ENCODE measurements at regions not wholly inside any gene's neighbourhood (a gene's known extent, or its start where the extent isn't known, plus 50 kb on each side); places are given as distances from the start of the nearest gene placed in this dataset.

DNA sequence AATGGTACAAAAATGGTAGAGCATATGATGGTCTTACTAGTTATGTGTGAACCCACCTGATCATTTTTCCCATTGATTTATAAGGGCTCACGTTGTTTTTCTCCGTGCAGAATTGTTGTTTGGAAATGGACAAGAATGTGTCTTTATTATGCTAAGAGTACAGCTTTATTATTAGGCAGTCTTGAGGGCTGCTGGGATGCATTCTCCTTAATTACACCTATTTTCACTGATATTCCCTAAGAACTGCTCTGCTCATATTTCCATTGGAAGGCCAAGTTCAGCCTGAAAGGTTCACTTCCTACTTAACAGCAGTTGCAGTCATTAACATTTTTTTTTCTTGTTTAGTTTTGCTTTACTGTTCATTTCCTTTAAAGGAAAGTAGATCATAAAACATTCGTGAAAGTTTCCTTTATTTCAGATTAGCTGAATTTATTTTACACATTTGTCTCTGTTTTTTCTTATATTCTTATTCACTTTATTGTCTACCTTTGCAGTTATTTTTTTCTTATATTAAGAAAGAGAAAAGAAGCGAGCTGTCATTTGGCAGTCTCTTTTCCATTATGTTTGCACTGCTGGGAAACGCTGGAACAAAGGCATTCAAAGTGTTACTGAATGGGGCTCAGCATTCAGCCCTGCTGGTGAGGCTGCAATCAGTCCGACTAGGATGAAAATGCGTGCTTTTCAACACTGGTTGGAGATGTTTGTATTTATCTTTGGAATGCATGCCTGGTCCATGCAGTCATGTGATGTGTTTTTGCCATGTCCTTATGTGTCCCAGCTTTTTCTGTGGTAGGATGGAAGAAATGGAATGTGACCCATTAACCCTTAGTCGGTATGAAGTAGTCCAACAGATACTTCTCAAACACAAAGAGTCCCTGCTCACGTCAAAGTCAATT, 602.7 kb upstream of the ZNF608 start:
- DNase-seq: no peak

DNA sequence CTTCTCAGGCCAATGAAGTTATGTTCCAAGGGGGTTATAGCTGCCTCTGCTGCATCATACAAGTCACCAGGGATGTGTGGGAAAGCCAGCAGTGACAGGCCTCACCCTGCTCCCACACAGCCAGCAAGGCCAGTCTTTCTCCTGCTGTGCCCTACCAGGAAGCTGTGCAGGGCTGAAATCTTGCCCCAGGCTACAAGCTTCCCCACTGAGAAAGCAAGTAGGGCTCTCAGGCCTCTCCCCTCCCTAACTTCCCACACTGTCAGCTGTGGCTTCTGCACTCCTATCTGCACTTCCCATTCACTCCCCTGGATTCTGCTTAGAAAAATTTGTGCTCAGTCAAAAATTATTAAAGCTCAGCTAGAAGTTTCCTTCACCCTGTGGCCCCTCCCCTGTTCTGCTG, 611.2 kb upstream of the ZNF608 start:
- no peak for DNase-seq

DNA sequence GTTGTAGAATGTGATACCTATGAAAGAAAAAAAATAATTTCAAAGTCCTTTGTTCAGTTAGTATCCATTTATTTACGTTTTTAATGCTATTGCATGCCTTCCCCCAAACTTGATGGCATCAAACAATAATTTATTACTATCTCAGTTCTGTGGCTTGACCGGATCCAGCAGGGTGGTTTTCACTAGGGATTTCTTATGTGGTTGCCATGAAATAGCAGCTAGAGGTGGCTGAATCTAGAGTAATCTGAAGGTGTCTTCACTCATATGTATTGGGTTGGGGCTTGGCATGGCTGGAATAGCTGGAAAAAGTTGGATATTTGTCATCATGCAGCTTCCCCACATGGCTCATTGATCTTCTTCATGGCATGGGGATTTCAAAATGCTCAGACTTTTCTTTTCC, 619.3 kb upstream of the ZNF608 start:
- DNase-seq: no peak

DNA sequence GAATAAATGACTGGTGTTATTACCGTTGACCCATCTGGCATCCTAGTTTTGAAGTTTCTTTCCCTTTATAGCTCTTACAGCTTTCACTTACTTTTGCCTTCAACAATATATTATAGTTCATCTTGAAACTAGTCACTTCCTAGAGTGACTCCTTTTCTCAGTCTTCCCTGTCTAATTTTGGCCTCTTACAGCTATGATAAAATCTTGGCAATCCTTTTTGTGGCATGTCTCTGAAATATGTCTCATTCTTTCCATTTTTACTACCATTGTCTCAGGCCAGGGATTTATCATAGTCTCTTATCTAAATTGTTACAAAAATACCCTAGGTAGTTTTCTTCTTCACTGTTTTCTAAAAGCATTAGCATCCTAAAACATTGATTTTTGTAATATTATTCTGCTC, 621.3 kb upstream of the ZNF608 start:
- no peak for DNase-seq

- no peak for DNase-seq
These were observed 624.2 kb upstream of the ZNF608 start for GRCh38 chr5:125370461-125371205.

DNA sequence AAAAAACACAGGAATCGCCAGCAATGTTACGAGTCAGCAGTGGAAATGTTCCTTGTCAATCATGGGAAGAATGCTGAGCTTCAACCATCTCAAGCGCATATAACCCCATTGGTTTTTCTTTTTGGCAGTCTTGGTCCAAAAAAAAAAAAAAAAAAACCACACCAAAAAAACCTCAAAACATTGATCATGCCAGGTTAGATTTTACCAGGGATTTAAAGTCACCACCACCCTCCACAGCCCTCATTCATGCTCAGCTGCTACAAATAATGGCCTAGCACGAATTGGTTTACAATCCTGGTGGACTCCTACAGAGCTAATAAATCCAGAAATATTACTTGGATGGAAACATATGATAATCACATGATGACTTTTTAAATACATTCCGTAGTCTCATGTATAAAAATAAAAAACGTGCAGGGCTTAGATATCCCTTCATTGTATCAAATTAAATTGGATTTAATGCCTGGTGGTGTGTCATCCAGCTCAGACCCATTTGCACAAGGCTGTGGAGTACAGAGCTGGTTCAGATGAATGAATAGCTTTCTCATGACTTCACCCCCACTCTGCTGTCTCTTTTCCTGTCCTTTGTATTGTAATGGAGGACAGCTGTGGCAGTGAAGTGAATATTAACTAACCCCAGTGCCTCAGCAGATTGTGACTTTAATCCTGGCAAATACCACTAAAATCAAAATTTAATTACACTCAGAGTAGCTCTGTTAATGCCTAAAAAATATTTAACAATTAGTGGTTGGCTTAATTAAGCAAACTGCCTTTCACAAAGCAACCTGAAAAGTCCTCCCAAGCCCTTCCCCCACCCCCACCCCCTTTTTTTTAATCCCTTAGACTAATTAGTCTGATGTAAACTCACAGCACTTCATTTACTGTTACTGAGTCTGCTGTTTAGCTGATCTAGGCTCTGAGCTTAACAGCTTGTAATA, 626.5 kb upstream of the ZNF608 start:
- DNase-seq: peak; percentile 4 to 17

DNA sequence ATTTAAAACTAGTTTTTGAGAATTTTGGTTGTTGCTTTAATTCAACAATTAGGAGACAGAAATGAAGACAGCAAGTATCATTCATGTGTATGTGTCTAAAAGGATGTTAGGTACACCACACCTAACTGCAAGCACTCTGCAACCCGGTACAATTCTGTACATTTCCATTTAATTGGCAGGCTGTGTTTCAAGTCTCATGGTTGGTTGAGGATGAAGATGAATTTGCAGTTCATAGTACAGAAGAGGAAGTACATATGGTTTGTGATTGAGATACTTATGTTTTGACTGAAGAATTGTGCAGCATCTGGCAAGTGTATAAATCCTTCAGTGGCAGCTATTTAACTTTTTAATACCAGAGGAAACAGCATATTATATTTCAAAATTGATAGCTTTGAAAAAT, 628.7 kb upstream of the ZNF608 start:
- DNase-seq: no peak

- DNase-seq: no peak
These were observed 629.7 kb upstream of the ZNF608 start for GRCh38 chr5:125376059-125376641.

GRCh38 chr5:125377141-125377540, 630.7 kb upstream of the ZNF608 start:
- no peak for DNase-seq

GRCh38 chr5:125381290-125381689, 634.9 kb upstream of the ZNF608 start:
- no peak for DNase-seq

GRCh38 chr5:125384071-125384470, 637.6 kb upstream of the ZNF608 start:
- DNase-seq: no peak

GRCh38 chr5:125390326-125390725, 643.9 kb upstream of the ZNF608 start:
- no peak for DNase-seq

GRCh38 chr5:125393221-125393815, 646.9 kb upstream of the ZNF608 start:
- DNase-seq: no peak

DNA sequence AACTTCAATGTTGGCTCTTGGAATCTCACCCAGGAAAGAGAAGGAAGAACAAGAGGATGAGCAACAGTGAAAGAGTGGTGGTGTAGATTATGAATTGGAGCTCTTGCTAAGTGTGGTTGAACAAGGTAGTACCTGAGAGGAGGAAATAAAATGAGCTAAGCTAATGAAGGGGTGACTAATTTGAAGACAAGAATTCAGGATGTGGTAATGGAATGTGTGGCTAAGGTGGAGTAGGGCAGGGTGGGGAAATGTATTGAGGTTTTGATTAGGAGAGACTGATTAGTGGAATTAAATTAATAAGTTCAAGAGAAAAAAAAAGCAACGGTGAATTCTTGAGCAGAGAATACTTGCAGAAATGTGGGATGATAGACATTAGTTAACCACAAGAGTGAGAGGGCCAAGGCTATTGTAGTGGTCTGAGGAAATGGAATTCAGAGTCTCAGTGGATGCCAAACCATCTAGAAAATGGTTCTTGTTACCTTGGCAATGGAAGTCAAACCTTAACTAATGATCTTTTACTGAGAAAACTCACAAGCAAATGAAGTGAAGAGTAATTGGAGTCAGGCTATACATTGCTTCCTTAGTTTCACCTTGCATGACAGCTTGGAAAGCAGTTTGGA, 648.3 kb upstream of the ZNF608 start:
- no peak for DNase-seq

- DNase-seq: no peak
These were observed 650.0 kb upstream of the ZNF608 start for GRCh38 chr5:125396462-125396861.

GRCh38 chr5:125398466-125398865, 652.0 kb upstream of the ZNF608 start:
- no peak for DNase-seq

- no peak for DNase-seq
These were observed 653.4 kb upstream of the ZNF608 start for GRCh38 chr5:125399885-125400284.

DNA sequence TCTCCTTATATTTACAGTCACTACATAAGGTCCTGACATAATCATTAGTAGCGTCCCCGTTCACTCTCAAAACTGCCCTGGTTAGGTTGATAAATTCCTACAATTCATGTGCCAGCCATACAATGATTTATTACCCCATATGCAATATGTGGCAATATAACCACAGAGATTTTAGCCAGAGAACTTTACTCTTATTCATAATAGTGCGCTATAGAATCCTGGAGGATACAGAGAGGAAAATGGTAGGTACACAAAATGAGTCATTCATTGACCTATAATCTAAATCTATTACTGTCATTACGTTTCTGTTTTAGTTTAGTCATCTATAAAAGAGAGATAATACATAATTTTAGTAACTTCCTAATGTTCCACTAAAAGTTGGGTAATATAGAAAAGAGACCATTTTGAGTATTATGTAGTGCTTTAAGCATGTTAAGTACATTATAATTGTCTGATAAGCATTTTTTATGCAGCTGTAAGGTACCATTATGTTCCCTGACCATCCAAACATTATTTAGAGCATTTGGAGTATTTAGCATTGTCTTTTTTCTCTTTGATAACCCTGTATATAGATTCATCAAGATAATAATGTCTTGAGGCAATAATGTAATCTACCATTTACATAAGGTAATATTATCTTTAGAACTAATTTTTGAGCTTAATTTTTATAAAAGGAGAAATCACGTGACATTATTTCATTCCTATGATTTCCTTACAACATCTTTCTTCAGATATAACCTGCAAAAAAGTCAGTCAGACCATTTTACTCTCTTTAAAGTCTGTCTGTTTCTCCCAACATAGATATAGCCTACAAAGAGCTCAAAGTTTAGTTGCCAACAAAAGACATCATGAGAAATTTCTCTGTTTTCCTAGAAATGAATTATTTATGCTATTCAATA, 655.5 kb upstream of the ZNF608 start:
- no peak for DNase-seq

- DNase-seq: no peak
These were observed 656.3 kb upstream of the ZNF608 start for GRCh38 chr5:125402787-125403186.

GRCh38 chr5:125404056-125404455, 657.6 kb upstream of the ZNF608 start:
- DNase-seq: no peak
